Posterior vena cava (tissue), 2 donors: ENCODE measurements at regions not wholly inside any gene's neighbourhood (a gene's known extent, or its start where the extent isn't known, plus 50 kb on each side); places are given as distances from the start of the nearest gene placed in this dataset.
"Not testable (repeated sequence)": the region's sequence is repeated elsewhere in the genome, so short reads cannot be mapped to it uniquely, and the experiment has no call there.

Source experiments
- DNase-seq: peaks from one replicate; pipeline ENCODE4 v3.0.0-alpha.2; 2020; ENCODE audit warnings: low spot score
- intact Hi-C, 2 donors: fragments of 100-400 bp; cut with DNase I; formaldehyde crosslinking; loops; one replicate each; pipeline versions ENCODE4 v1.14.1 to v1.14.2; 2022 to 2023
- donor health status: DM: yes; HTN: yes; CAD: no.
- donor health status: DM: yes; HTN: yes; CAD: no.

GRCh38 chr10:7108141-7108540, 302.7 kb downstream of the SFMBT2 start:
- no peak for DNase-seq
- intact Hi-C loops, result no loop called here

- no peak for DNase-seq
- intact Hi-C loops, result no loop called here
Observed at GRCh38 chr10:7107285-7107684, 303.5 kb downstream of the SFMBT2 start.

- intact Hi-C loops, DNase-seq: not testable (repeated sequence)
Observed at GRCh38 chr10:7104379-7104778, 306.5 kb downstream of the SFMBT2 start.

- no peak for DNase-seq
- intact Hi-C loops, result no loop called here
Observed at GRCh38 chr10:7102557-7103349, 308.1 kb downstream of the SFMBT2 start.

GRCh38 chr10:7102084-7102483, 308.8 kb downstream of the SFMBT2 start:
- DNase-seq, result no peak
- intact Hi-C loops, result no loop called here

GRCh38 chr10:7101451-7101850, 309.4 kb downstream of the SFMBT2 start:
- no peak for DNase-seq
- intact Hi-C loops, result no loop called here

- intact Hi-C loops, result no loop called here
- no peak for DNase-seq
Observed at GRCh38 chr10:7100032-7100702, 310.7 kb downstream of the SFMBT2 start.

- DNase-seq, result no peak
- intact Hi-C loops, result no loop called here
Observed at GRCh38 chr10:7098160-7098762, 312.6 kb downstream of the SFMBT2 start.

GRCh38 chr10:7094781-7095180, 316.1 kb downstream of the SFMBT2 start:
- intact Hi-C loops, result no loop called here
- DNase-seq, result no peak

GRCh38 chr10:7093368-7093767, 317.5 kb downstream of the SFMBT2 start:
- intact Hi-C loops, result no loop called here
- no peak for DNase-seq

- DNase-seq, result no peak
- intact Hi-C loops, result no loop called here
Observed at GRCh38 chr10:7092603-7093002, 318.2 kb downstream of the SFMBT2 start.

GRCh38 chr10:7090529-7090928, 320.3 kb downstream of the SFMBT2 start:
- intact Hi-C loops, result no loop called here
- no peak for DNase-seq

GRCh38 chr10:7085913-7086589, 324.8 kb downstream of the SFMBT2 start:
- no peak for DNase-seq
- intact Hi-C loops, result no loop called here

GRCh38 chr10:7085147-7085912, 325.5 kb downstream of the SFMBT2 start:
- intact Hi-C loops, result no loop called here
- no peak for DNase-seq

- no peak for DNase-seq
- intact Hi-C loops, result no loop called here
Observed at GRCh38 chr10:7084280-7085005, 326.4 kb downstream of the SFMBT2 start.

- intact Hi-C loops, result no loop called here
Observed at GRCh38 chr10:7082967-7083366, 327.9 kb downstream of the SFMBT2 start.

GRCh38 chr10:7077880-7078279, 333.0 kb downstream of the SFMBT2 start:
- intact Hi-C loops, result no loop called here
- no peak for DNase-seq

More at GRCh38 chr10:7082967-7083366, 327.9 kb downstream of the SFMBT2 start:
- no peak for DNase-seq

GRCh38 chr10:7075851-7076250, 335.0 kb downstream of the SFMBT2 start:
- intact Hi-C loops, result no loop called here

GRCh38 chr10:7075110-7075509, 335.7 kb downstream of the SFMBT2 start:
- intact Hi-C loops, result no loop called here
- no peak for DNase-seq

More at GRCh38 chr10:7075851-7076250, 335.0 kb downstream of the SFMBT2 start:
- DNase-seq, result no peak
